Upper lobe of right lung (tissue), 1 donor: ENCODE measurements at regions not wholly inside any gene's neighbourhood (a gene's known extent, or its start where the extent isn't known, plus 50 kb on each side); places are given as distances from the start of the nearest gene placed in this dataset.

ENCODE experiments used
- ATAC-seq: fragments of 200-7000 bp; cut with Tn5 transposase; one replicate; pipeline ENCODE4 v1.9.1; 2020; ENCODE audit warnings: mild to moderate bottlenecking, moderate library complexity
- DNase-seq: peaks from one replicate; pipeline ENCODE4 v3.0.0-alpha.2; 2020
- H3K27ac ChIP-seq: fragments of 200-600 bp; one replicate; pipeline ENCODE4 v1.8.0; 2022
- H3K27me3 ChIP-seq: fragments of 200-600 bp; one replicate; pipeline ENCODE4 v1.8.0; 2022; ENCODE audit warnings: mild to moderate bottlenecking
- H3K36me3 ChIP-seq: fragments of 200-600 bp; one replicate; pipeline ENCODE4 v1.8.0; 2022
- H3K4me1 ChIP-seq: fragments of 200-600 bp; one replicate; pipeline ENCODE4 v1.8.0; 2022
- H3K4me3 ChIP-seq: fragments of 200-600 bp; one replicate; pipeline ENCODE4 v1.8.0; 2022; ENCODE audit warnings: mild to moderate bottlenecking
- H3K9me3 ChIP-seq: fragments of 200-600 bp; one replicate; pipeline ENCODE4 v1.8.0; 2022
- intact Hi-C: fragments of 100-400 bp; cut with DNase I; formaldehyde crosslinking; loops from one replicate; pipeline ENCODE4 v1.11.0; 2022
- TF ChIP-seq, protein P1 (sequence below): fragments of 200-600 bp; IDR thresholded peaks from one replicate; pipeline ENCODE4 v1.8.0; 2022; ENCODE audit warnings: antibody characterized with exemption
- donor health status: DM: no; HTN: yes; CAD: no; lungs with severe emphysema.

DNA sequence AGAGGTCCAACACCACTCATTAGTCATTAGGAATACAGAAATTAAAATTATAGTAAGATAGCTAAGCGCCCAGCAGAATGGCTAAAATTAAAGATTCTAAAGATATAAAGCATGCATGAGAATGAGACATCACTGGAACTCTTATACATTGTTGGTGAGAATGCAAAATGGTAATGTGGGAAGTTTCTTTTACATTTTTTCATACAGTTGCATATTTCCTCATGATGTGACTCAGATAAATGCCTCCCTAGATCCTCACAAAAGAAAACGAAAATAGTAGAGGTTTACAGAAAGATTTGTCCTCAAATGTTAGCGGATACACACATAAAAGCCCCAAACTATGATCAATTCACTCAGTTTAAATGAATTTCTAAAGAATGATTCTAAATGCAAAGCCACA, 633.7 kb upstream of the GJE1 start:
- H3K27ac ChIP-seq: no peak overlapping the region
- intact Hi-C loops: no loop called here
- H3K36me3 ChIP-seq: no peaks in the 10 kb centered on the region
- H3K4me1 ChIP-seq: no peaks in the 10 kb centered on the region
- ATAC-seq (no peak), DNase-seq (no peak)
- H3K4me3 ChIP-seq: no peak overlapping the region
- H3K9me3 ChIP-seq: no peaks in the 10 kb centered on the region
- H3K27me3 ChIP-seq: no peaks in the 10 kb centered on the region
- TF ChIP-seq, protein P1, sequence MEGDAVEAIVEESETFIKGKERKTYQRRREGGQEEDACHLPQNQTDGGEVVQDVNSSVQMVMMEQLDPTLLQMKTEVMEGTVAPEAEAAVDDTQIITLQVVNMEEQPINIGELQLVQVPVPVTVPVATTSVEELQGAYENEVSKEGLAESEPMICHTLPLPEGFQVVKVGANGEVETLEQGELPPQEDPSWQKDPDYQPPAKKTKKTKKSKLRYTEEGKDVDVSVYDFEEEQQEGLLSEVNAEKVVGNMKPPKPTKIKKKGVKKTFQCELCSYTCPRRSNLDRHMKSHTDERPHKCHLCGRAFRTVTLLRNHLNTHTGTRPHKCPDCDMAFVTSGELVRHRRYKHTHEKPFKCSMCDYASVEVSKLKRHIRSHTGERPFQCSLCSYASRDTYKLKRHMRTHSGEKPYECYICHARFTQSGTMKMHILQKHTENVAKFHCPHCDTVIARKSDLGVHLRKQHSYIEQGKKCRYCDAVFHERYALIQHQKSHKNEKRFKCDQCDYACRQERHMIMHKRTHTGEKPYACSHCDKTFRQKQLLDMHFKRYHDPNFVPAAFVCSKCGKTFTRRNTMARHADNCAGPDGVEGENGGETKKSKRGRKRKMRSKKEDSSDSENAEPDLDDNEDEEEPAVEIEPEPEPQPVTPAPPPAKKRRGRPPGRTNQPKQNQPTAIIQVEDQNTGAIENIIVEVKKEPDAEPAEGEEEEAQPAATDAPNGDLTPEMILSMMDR: no peak

DNA sequence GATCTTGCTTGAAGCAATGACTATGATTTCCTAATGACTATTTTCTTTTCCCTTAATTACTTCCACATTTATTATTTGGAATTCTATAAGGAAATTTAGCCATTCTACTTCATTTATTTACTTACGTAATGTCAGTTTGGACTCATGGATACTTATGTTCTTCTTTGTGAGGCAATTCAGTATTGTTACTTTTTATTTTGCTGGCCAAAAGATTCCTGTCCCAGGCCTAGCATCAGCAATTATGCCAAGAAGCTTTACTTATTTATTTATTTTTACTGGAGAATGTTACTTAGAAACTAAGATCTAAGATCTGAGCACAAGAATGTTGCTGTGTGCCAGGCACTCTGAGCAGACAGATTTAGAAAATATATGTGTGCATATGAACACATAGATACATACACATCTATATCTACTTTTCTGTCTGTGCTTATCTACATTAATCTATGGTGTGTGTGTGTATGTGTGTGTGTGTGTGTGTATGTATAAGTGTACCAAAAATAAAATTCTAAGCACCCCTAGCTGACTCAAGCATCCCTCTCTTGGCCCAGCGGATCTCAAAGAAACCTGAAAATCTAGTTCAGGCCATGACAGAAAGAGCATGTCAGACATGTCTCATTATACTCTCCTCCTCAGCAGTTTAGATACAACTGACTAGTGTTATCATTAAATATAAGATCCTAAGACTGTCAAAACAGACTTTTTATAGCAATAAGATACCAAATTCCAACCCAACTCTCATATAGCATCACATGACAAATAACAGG, 640.0 kb upstream of the GJE1 start:
- no peak for DNase-seq
- Histone ChIP-seq H3K9me3 (no peaks in the 10 kb centered on the region), H3K27ac (no peak overlapping the region), H3K27me3 (no peaks in the 10 kb centered on the region), H3K4me3 (no peak overlapping the region), H3K36me3 (no peaks in the 10 kb centered on the region), H3K4me1 (no peaks in the 10 kb centered on the region)
- ATAC-seq: no peak
- intact Hi-C loops: no loop called here
- TF ChIP-seq, protein P1: no peak

DNA sequence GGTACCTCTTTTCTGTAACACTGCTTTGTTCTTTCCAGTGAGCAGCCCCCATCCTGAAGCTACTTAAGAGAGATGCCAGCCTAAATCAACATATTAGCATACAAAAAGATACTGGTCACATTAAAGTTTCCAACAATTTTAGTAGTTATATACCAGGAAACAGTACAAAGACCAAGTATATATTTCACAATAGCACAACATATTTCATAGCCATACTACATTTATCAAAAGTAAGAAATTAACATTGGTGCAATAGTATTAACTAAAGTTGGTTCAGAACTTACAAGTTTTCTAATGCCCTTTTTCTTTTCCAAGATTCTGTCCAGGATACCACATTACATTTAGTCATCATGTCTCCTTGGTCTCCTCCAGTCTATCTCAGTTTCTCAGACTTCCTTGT, 641.0 kb upstream of the GJE1 start:
- TF ChIP-seq, protein P1: no peak
- Histone ChIP-seq H3K9me3 (no peaks in the 10 kb centered on the region), H3K36me3 (no peaks in the 10 kb centered on the region), H3K27ac (no peak overlapping the region), H3K27me3 (no peaks in the 10 kb centered on the region), H3K4me1 (no peaks in the 10 kb centered on the region), H3K4me3 (no peak overlapping the region)
- intact Hi-C loops: no loop called here
- no peak for DNase-seq
- no peak for ATAC-seq

DNA sequence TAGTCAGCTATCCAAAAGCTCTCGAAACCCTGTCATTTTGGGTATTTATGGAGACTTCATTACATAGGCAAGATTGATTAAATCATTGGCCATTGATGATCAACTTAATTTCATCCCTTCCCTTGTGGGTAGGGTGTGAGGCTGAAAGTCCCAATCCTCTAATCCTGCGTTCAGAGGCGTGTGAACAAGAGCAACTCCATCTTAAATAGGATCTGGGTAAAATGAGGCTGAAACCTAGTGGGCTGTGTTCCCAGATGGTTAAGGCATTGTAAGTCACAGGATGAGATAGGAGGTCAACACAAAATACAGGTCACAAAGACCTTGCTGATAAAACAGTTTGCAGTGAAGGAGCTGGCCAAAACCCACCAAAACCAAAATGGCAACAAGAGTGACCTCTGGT, 641.7 kb upstream of the GJE1 start:
- TF ChIP-seq, protein P1: no peak
- H3K4me1 ChIP-seq: no peaks in the 10 kb centered on the region

DNA sequence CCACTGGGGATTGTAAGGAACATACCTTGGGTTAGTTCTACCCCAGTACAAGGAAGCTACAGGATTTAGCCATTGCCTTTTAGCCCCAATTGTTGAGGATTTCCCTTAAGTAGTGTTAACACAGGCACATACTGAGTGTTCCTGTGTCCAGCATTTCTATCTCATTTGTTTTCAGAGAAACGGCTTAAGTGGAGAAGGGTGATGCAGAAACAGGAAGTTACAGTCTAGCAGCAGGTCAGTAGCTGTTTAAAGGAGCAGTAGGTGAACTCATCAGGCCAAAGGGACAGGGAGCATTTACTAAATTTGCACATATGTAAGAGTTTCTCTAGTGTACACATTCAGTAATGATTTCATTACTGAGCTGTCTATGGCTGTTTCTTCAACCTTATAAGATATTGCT, 644.2 kb upstream of the GJE1 start:
- ATAC-seq (no peak), DNase-seq (no peak)
- TF ChIP-seq, protein P1: no peak
- H3K36me3 ChIP-seq: no peaks in the 10 kb centered on the region
- no peaks in the 10 kb centered on the region for H3K27me3 ChIP-seq
- H3K4me1 ChIP-seq: peaks cover 17% of the 10 kb centered on the region
- intact Hi-C loops: no loop called here
- no peak overlapping the region for H3K27ac ChIP-seq
- no peaks in the 10 kb centered on the region for H3K9me3 ChIP-seq
- H3K4me3 ChIP-seq: no peak overlapping the region

More for the DNA sequence above, 641.7 kb upstream of the GJE1 start:
- Histone ChIP-seq H3K4me3 (no peak overlapping the region), H3K36me3 (no peaks in the 10 kb centered on the region), H3K27ac (no peak overlapping the region), H3K9me3 (no peaks in the 10 kb centered on the region), H3K27me3 (no peaks in the 10 kb centered on the region)
- no peak for DNase-seq
- intact Hi-C loops: no loop called here
- no peak for ATAC-seq

DNA sequence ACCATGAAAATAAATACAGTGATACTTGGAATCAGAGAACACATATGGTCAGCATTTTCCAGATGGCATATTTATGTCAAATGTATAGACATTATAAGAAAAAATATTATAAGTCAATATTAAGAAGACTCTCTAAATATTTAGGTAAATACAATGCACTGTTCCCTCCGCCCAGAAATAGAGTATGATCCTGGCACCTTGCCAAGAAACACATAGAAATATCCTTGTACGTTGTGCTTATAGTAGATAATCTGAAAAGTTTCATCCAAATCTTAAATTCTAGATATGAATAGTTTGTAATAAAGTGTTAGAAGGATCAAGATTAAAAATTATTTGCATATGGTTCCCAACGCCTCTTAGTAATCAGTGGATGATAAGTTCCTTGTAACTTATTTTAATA, 645.8 kb upstream of the GJE1 start:
- Histone ChIP-seq H3K27ac (no peak overlapping the region), H3K4me3 (no peak overlapping the region), H3K27me3 (no peaks in the 10 kb centered on the region), H3K36me3 (no peaks in the 10 kb centered on the region), H3K4me1 (peaks cover 25% of the 10 kb centered on the region), H3K9me3 (no peaks in the 10 kb centered on the region)
- ATAC-seq: no peak
- TF ChIP-seq, protein P1: no peak
- intact Hi-C loops: no loop called here
- no peak for DNase-seq
